ENCODE measurements at regions not wholly inside any gene's neighbourhood (a gene's known extent, or its start where the extent isn't known, plus 50 kb on each side); places are given as distances from the start of the nearest gene placed in this dataset.

- H3K27me3 ChIP-seq (ENCODE audit: control insufficient read depth in 3 of 3, insufficient read depth in 3 of 3, low read length in 3 of 3): no peaks in the 10 kb centered on the region
- no peak overlapping the region for H3K9ac ChIP-seq (ENCODE audit: low read depth in 1 of 3, low read length in 3 of 3)
- no peak overlapping the region for H3K27ac ChIP-seq (ENCODE audit: low read depth, low read length)
- H3K4me3 ChIP-seq (ENCODE audit: low read length in 3 of 3): no peak overlapping the region
- H3K4me1 ChIP-seq (ENCODE audit: control insufficient read depth in 3 of 3, insufficient read depth in 3 of 3, low read length in 3 of 3): no peaks in the 10 kb centered on the region
- H3K36me3 ChIP-seq (ENCODE audit: control insufficient read depth in 3 of 3, insufficient read depth in 3 of 3, low read length in 3 of 3): no peaks in the 10 kb centered on the region
- no peaks in the 10 kb centered on the region for H3K9me3 ChIP-seq (ENCODE audit: control insufficient read depth in 3 of 3, low read length in 3 of 3)
Measured at GRCh38 chr20:4490045-4490444, 196.2 kb upstream of the PRNP start.

- Histone ChIP-seq H3K27me3 (ENCODE audit: control insufficient read depth in 3 of 3, insufficient read depth in 3 of 3, low read length in 3 of 3) (peaks cover 0 to 4% (median 0%) of the 10 kb centered on the region in 3 donors), H3K9me3 (ENCODE audit: control insufficient read depth in 3 of 3, low read length in 3 of 3) (no peaks in the 10 kb centered on the region), H3K36me3 (ENCODE audit: control insufficient read depth in 3 of 3, insufficient read depth in 3 of 3, low read length in 3 of 3) (no peaks in the 10 kb centered on the region), H3K9ac (ENCODE audit: low read depth in 1 of 3, low read length in 3 of 3) (no peak overlapping the region), H3K4me3 (ENCODE audit: low read length in 3 of 3) (no peak overlapping the region), H3K4me1 (ENCODE audit: control insufficient read depth in 3 of 3, insufficient read depth in 3 of 3, low read length in 3 of 3) (no peaks in the 10 kb centered on the region), H3K27ac (ENCODE audit: low read depth, low read length) (no peak overlapping the region)
Measured at GRCh38 chr20:4488407-4489339, 197.6 kb upstream of the PRNP start.

- Histone ChIP-seq H3K9ac (ENCODE audit: low read depth in 1 of 3, low read length in 3 of 3) (no peak overlapping the region), H3K27ac (ENCODE audit: low read depth, low read length) (no peak overlapping the region), H3K27me3 (ENCODE audit: control insufficient read depth in 3 of 3, insufficient read depth in 3 of 3, low read length in 3 of 3) (peaks cover 0 to 4% (median 0%) of the 10 kb centered on the region in 3 donors), H3K4me3 (ENCODE audit: low read length in 3 of 3) (no peak overlapping the region), H3K9me3 (ENCODE audit: control insufficient read depth in 3 of 3, low read length in 3 of 3) (no peaks in the 10 kb centered on the region), H3K36me3 (ENCODE audit: control insufficient read depth in 3 of 3, insufficient read depth in 3 of 3, low read length in 3 of 3) (no peaks in the 10 kb centered on the region), H3K4me1 (ENCODE audit: control insufficient read depth in 3 of 3, insufficient read depth in 3 of 3, low read length in 3 of 3) (no peaks in the 10 kb centered on the region)
Measured at GRCh38 chr20:4484379-4484997, 201.8 kb upstream of the PRNP start.

- no peak overlapping the region for H3K27ac ChIP-seq (ENCODE audit: low read depth, low read length)
- no peaks in the 10 kb centered on the region for H3K9me3 ChIP-seq (ENCODE audit: control insufficient read depth in 3 of 3, low read length in 3 of 3)
- H3K9ac ChIP-seq (ENCODE audit: low read depth in 1 of 3, low read length in 3 of 3): no peak overlapping the region
- H3K27me3 ChIP-seq (ENCODE audit: control insufficient read depth in 3 of 3, insufficient read depth in 3 of 3, low read length in 3 of 3): peaks cover 0 to 4% (median 0%) of the 10 kb centered on the region in 3 donors
- H3K4me1 ChIP-seq (ENCODE audit: control insufficient read depth in 3 of 3, insufficient read depth in 3 of 3, low read length in 3 of 3): no peaks in the 10 kb centered on the region
- no peak overlapping the region for H3K4me3 ChIP-seq (ENCODE audit: low read length in 3 of 3)
- no peaks in the 10 kb centered on the region for H3K36me3 ChIP-seq (ENCODE audit: control insufficient read depth in 3 of 3, insufficient read depth in 3 of 3, low read length in 3 of 3)
Measured at GRCh38 chr20:4483961-4484360, 202.3 kb upstream of the PRNP start.

GRCh38 chr20:4483486-4483885 lies 202.8 kb upstream of the PRNP start:
- H3K27ac ChIP-seq (ENCODE audit: low read depth, low read length): no peak overlapping the region
- H3K36me3 ChIP-seq (ENCODE audit: control insufficient read depth in 3 of 3, insufficient read depth in 3 of 3, low read length in 3 of 3): no peaks in the 10 kb centered on the region
- H3K4me3 ChIP-seq (ENCODE audit: low read length in 3 of 3): no peak overlapping the region
- peaks cover 0 to 4% (median 0%) of the 10 kb centered on the region in 3 donors for H3K27me3 ChIP-seq (ENCODE audit: control insufficient read depth in 3 of 3, insufficient read depth in 3 of 3, low read length in 3 of 3)
- no peak overlapping the region for H3K9ac ChIP-seq (ENCODE audit: low read depth in 1 of 3, low read length in 3 of 3)
- H3K4me1 ChIP-seq (ENCODE audit: control insufficient read depth in 3 of 3, insufficient read depth in 3 of 3, low read length in 3 of 3): no peaks in the 10 kb centered on the region
- H3K9me3 ChIP-seq (ENCODE audit: control insufficient read depth in 3 of 3, low read length in 3 of 3): no peaks in the 10 kb centered on the region

- Histone ChIP-seq H3K36me3 (ENCODE audit: control insufficient read depth in 3 of 3, insufficient read depth in 3 of 3, low read length in 3 of 3) (no peaks in the 10 kb centered on the region), H3K27ac (ENCODE audit: low read depth, low read length) (no peak overlapping the region), H3K4me1 (ENCODE audit: control insufficient read depth in 3 of 3, insufficient read depth in 3 of 3, low read length in 3 of 3) (no peaks in the 10 kb centered on the region), H3K9me3 (ENCODE audit: control insufficient read depth in 3 of 3, low read length in 3 of 3) (no peaks in the 10 kb centered on the region), H3K27me3 (ENCODE audit: control insufficient read depth in 3 of 3, insufficient read depth in 3 of 3, low read length in 3 of 3) (peaks cover 0 to 4% (median 3%) of the 10 kb centered on the region in 3 donors), H3K4me3 (ENCODE audit: low read length in 3 of 3) (no peak overlapping the region), H3K9ac (ENCODE audit: low read depth in 1 of 3, low read length in 3 of 3) (no peak overlapping the region)
Measured at GRCh38 chr20:4480104-4480503, 206.2 kb upstream of the PRNP start.

- H3K36me3 ChIP-seq (ENCODE audit: control insufficient read depth in 3 of 3, insufficient read depth in 3 of 3, low read length in 3 of 3): no peaks in the 10 kb centered on the region
- H3K9ac ChIP-seq (ENCODE audit: low read depth in 1 of 3, low read length in 3 of 3): no peak overlapping the region
- H3K27me3 ChIP-seq (ENCODE audit: control insufficient read depth in 3 of 3, insufficient read depth in 3 of 3, low read length in 3 of 3): peaks cover 0 to 3% (median 0%) of the 10 kb centered on the region in 3 donors
- H3K9me3 ChIP-seq (ENCODE audit: control insufficient read depth in 3 of 3, low read length in 3 of 3): no peaks in the 10 kb centered on the region
- H3K27ac ChIP-seq (ENCODE audit: low read depth, low read length): no peak overlapping the region
- H3K4me1 ChIP-seq (ENCODE audit: control insufficient read depth in 3 of 3, insufficient read depth in 3 of 3, low read length in 3 of 3): no peaks in the 10 kb centered on the region
- H3K4me3 ChIP-seq (ENCODE audit: low read length in 3 of 3): no peak overlapping the region
Measured at GRCh38 chr20:4476903-4477500, 209.3 kb upstream of the PRNP start.

GRCh38 chr20:4472906-4473305 lies 213.3 kb upstream of the PRNP start:
- Histone ChIP-seq H3K27ac (ENCODE audit: low read depth, low read length) (no peak overlapping the region), H3K9me3 (ENCODE audit: control insufficient read depth in 3 of 3, low read length in 3 of 3) (no peaks in the 10 kb centered on the region), H3K9ac (ENCODE audit: low read depth in 1 of 3, low read length in 3 of 3) (no peak overlapping the region), H3K4me3 (ENCODE audit: low read length in 3 of 3) (no peak overlapping the region), H3K36me3 (ENCODE audit: control insufficient read depth in 3 of 3, insufficient read depth in 3 of 3, low read length in 3 of 3) (no peaks in the 10 kb centered on the region), H3K27me3 (ENCODE audit: control insufficient read depth in 3 of 3, insufficient read depth in 3 of 3, low read length in 3 of 3) (peaks cover 0 to 3% (median 0%) of the 10 kb centered on the region in 3 donors), H3K4me1 (ENCODE audit: control insufficient read depth in 3 of 3, insufficient read depth in 3 of 3, low read length in 3 of 3) (no peaks in the 10 kb centered on the region)

- Histone ChIP-seq H3K27ac (ENCODE audit: low read depth, low read length) (no peak overlapping the region), H3K9me3 (ENCODE audit: control insufficient read depth in 3 of 3, low read length in 3 of 3) (no peaks in the 10 kb centered on the region), H3K27me3 (ENCODE audit: control insufficient read depth in 3 of 3, insufficient read depth in 3 of 3, low read length in 3 of 3) (no peaks in the 10 kb centered on the region), H3K4me3 (ENCODE audit: low read length in 3 of 3) (no peak overlapping the region), H3K36me3 (ENCODE audit: control insufficient read depth in 3 of 3, insufficient read depth in 3 of 3, low read length in 3 of 3) (no peaks in the 10 kb centered on the region), H3K4me1 (ENCODE audit: control insufficient read depth in 3 of 3, insufficient read depth in 3 of 3, low read length in 3 of 3) (no peaks in the 10 kb centered on the region), H3K9ac (ENCODE audit: low read depth in 1 of 3, low read length in 3 of 3) (no peak overlapping the region)
Measured at GRCh38 chr20:4471221-4471620, 215.0 kb upstream of the PRNP start.

- no peaks in the 10 kb centered on the region for H3K36me3 ChIP-seq (ENCODE audit: control insufficient read depth in 3 of 3, insufficient read depth in 3 of 3, low read length in 3 of 3)
- no peaks in the 10 kb centered on the region for H3K9me3 ChIP-seq (ENCODE audit: control insufficient read depth in 3 of 3, low read length in 3 of 3)
- H3K4me3 ChIP-seq (ENCODE audit: low read length in 3 of 3): no peak overlapping the region
- H3K27me3 ChIP-seq (ENCODE audit: control insufficient read depth in 3 of 3, insufficient read depth in 3 of 3, low read length in 3 of 3): no peaks in the 10 kb centered on the region
- no peaks in the 10 kb centered on the region for H3K4me1 ChIP-seq (ENCODE audit: control insufficient read depth in 3 of 3, insufficient read depth in 3 of 3, low read length in 3 of 3)
- no peak overlapping the region for H3K9ac ChIP-seq (ENCODE audit: low read depth in 1 of 3, low read length in 3 of 3)
- no peak overlapping the region for H3K27ac ChIP-seq (ENCODE audit: low read depth, low read length)
Measured at GRCh38 chr20:4470375-4470774, 215.9 kb upstream of the PRNP start.
